GM13976 (cell line): ENCODE measurements at regions not wholly inside any gene's neighbourhood (a gene's known extent, or its start where the extent isn't known, plus 50 kb on each side); places are given as distances from the start of the nearest gene placed in this dataset.

ENCODE experiments used
- DNase-seq: peaks from one replicate; pipeline ENCODE4 v3.0.0; 2012; ENCODE audit warnings: low spot score
- in situ Hi-C: fragments of 300-500 bp; cut with MboI; formaldehyde crosslinking; loops from one replicate; pipeline ENCODE4 v1.12.0; 2022; ENCODE audit warnings: low sequenced_read_pairs, mixed read lengths, inconsistent platforms; ENCODE audit not compliant: unreplicated experiment
- TF ChIP-seq, protein P1 (sequence below): IDR thresholded peaks from 2 replicates; pipeline ENCODE4 v1.5.1; 2012; ENCODE audit warnings: borderline replicate concordance, mild to moderate bottlenecking; ENCODE audit not compliant: insufficient read depth; ENCODE audit errors: extremely low read depth, missing control alignments, control extremely low read depth

DNA sequence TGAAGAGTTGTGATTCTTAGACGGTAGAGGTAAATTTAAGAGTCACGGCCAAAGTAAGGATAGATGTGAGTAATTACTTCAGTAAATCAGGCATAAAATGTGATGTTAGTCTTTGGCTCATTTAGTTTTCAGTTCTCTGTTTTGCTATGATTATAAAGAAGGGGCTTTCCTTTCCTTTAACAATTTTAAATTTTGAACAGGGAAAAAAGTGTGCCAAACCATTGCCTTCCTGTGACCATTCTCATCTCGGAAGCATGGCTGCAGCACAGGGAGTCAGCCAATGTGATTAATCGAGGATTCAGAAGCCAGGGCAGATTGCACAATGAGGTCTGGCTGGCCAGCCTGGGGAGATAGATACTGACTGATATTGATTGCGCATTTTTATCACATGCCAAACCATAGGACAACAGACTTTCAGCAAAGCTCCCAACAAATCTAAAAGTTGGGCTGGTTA is 480.2 kb upstream of the PRICKLE1 start:
- TF ChIP-seq, protein P1, sequence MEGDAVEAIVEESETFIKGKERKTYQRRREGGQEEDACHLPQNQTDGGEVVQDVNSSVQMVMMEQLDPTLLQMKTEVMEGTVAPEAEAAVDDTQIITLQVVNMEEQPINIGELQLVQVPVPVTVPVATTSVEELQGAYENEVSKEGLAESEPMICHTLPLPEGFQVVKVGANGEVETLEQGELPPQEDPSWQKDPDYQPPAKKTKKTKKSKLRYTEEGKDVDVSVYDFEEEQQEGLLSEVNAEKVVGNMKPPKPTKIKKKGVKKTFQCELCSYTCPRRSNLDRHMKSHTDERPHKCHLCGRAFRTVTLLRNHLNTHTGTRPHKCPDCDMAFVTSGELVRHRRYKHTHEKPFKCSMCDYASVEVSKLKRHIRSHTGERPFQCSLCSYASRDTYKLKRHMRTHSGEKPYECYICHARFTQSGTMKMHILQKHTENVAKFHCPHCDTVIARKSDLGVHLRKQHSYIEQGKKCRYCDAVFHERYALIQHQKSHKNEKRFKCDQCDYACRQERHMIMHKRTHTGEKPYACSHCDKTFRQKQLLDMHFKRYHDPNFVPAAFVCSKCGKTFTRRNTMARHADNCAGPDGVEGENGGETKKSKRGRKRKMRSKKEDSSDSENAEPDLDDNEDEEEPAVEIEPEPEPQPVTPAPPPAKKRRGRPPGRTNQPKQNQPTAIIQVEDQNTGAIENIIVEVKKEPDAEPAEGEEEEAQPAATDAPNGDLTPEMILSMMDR = no peak
- in situ Hi-C loops = no loop called here
- DNase-seq = peak; percentile 1

DNA sequence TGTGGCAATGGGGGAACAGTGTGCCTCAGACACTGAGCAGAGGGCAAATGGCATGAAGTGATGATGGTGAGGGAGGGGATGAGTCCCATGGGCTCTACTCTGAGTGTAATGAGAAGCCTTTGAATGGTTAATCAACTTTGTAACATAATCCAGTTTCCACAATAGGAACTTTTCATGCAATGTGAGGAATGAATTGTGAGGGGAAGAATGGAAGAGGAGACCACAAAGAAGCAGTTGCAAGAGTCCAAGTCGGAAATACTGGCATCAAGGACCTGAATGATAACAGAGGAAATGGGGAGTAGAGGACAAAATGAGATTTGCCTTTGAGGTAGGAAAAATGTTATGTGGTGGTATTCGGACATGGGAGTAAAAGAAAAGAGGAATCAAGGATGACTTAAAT is 476.9 kb upstream of the PRICKLE1 start:
- TF ChIP-seq, protein P1 = no peak
- DNase-seq = no peak
- in situ Hi-C loops = no loop called here

DNA sequence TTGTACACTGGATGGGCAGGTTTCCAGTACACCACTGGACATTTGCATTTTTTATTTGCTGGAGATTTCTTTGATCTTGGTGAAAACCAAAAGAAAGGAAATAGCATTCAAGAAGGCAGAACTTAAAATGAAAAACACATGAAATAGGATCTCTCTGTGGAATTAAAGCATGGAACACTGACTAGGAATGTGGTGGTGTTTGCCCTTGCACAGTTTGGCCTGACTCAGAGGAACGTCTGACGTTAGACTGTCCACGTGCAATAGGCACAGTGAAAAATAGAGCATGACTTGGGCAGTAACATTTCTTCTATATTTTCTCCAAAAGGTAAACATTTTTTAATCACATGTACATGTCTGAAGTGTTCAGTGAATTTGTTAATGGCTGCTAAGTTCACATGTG is 474.1 kb upstream of the PRICKLE1 start:
- in situ Hi-C loops = no loop called here
- TF ChIP-seq, protein P1 = no peak
- no peak for DNase-seq

DNA sequence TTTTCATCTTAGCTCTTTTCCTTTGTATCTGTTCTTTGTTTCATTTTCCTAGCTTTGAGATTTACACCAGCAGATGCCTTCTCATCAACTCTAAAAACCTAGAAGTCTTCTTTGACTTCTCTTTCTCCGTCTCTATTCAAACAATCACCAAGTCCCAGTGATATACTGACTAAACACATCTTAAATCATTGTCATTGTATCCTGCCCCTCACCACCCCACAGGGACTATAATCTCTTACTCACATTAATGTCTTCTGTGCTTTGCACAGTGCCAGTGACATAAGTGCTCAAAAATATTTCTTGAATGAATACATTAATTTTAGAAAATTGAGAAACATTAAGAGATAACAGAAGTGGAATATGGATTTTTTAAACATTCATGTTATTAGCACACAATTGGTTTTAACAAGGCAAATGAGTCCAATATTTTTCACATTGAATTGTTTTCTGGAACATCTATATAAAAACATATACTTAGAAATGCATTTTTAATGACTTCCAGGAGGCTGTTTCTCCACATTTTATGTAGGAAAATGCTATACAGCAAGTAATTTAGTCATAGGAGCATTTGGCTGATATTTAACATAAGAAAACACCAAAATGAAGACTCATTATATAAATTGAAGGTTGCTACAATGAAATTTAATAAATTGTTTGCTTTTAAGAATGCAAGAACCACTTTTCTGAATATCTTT is 472.8 kb upstream of the PRICKLE1 start:
- TF ChIP-seq, protein P1 = no peak
- in situ Hi-C loops = no loop called here
- no peak for DNase-seq

DNA sequence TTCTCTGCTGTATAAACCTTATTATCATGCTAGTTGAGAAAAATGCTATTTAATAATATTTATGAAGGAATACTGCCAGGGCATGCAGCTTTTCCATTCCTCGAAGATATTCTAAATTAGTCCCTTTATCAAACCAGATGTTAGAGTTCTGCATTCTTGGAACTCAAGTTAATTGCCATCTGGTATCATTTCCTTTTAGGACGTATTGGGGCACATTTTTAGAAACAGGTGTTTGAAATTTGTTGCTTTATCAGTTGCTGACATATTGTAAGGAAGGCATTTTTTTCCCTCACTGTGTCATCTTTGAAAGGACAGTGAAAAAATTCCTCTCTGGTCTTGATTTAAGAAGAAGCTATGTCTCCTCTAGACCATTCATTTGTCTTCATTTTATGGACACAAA is 471.2 kb upstream of the PRICKLE1 start:
- TF ChIP-seq, protein P1 = no peak
- in situ Hi-C loops = no loop called here
- no peak for DNase-seq

DNA sequence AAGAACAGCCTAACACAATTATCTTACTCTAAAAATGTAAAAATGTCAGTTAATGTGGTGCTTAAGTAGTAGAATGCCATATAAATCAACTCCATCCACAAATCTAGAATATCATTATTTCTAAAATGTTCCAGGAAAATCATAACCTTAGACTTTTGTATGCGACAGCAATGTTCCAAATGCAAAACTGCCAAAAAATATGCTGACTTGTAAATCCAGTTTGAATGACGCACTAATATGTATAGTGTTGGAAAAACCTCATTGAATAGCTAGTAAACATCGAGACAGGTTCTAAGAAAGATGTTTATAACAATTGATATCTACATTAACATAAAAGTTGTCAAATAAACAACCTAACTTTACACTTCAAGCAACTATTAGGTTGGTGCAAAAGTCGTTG is 469.1 kb upstream of the PRICKLE1 start:
- TF ChIP-seq, protein P1 = no peak
- DNase-seq = no peak
- in situ Hi-C loops = no loop called here

DNA sequence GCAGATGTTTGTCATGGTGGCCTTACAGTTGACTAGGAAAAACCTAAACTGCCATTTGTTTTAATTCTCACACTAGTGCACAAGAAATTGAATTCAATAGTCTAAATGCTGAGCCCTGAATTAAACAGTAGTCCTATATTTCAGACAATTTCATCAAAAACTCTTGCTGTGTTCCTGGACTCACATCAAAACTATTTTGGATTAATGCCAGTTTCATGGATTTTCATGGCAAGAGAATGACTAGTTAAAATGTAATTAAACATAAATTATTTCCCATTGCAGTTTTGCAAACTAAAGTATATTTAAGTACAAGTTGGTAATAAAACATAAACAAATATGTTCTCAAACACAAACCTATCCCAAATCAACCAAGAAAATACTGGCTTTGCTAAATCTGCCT is 468.0 kb upstream of the PRICKLE1 start:
- TF ChIP-seq, protein P1 = no peak
- in situ Hi-C loops = no loop called here
- DNase-seq = no peak
